Stimulated activated CD4-positive, alpha-beta T cell treated with anti-CD3 and anti-CD28 coated beads, Interleukin-4, amount 100 ng/mL, for 24 hours (primary cell): ENCODE measurements at regions not wholly inside any gene's neighbourhood (a gene's known extent, or its start where the extent isn't known, plus 50 kb on each side); places are given as distances from the start of the nearest gene placed in this dataset.
"Not testable (repeated sequence)": the region's sequence is repeated elsewhere in the genome, so short reads cannot be mapped to it uniquely, and the experiment has no call there.

Experiments used
- DNase-seq: peaks from one replicate; pipeline ENCODE4 v3.0.0-alpha.2; 2020

DNA sequence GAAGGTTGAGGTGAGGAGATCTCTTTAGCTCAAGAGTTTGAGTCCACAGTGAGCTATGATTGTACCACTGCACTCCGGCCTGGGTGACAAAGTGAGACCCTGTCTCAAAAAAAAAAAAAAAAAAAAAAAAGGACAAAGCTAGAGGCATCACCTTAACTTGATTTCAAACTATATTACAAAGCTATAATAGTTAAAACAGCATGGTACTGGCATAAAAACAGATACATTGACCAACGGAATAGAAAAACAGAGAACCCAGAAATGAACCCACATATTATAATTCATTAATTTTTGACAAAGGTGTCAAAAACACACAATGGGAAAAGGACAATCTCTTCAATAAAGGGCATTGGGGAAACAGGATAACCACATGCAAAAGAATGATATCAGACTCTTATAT, 50.8 kb upstream of the MBOAT1 start:
- DNase-seq, result no peak

- DNase-seq, result no peak
Observed at GRCh38 chr6:20265842-20266241, 53.6 kb upstream of the MBOAT1 start.

GRCh38 chr6:20266851-20267608, 54.8 kb upstream of the MBOAT1 start:
- no peak for DNase-seq

- DNase-seq, result no peak
Observed at GRCh38 chr6:20269181-20269580, 56.9 kb upstream of the MBOAT1 start.

GRCh38 chr6:20271818-20272217, 59.5 kb upstream of the MBOAT1 start:
- no peak for DNase-seq

DNA sequence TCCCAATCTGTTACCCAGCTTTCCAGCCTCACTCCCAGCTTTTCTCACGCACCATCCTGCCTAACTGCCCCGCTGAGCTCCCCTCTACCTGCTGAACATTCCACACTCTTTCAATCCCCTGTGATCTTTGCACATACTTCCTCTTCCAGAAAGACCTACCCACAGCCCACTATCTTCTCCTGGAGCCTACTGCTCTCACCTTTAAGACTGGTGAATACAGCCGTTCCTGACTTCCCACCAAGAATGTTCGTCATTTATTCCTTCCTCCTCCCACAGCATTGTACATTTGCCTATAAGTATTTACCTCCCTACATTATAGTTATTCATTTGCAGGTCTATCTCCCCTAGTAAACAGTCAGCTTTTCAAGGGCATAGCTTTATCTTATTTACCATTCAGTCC, 61.9 kb upstream of the MBOAT1 start:
- DNase-seq, result no peak

- not testable (repeated sequence) for DNase-seq
Observed at GRCh38 chr6:20275837-20276236, 63.6 kb upstream of the MBOAT1 start.

- not testable (repeated sequence) for DNase-seq
Observed at GRCh38 chr6:20277724-20278123, 65.5 kb upstream of the MBOAT1 start.

- no peak for DNase-seq
Observed at GRCh38 chr6:20279051-20279450, 66.8 kb upstream of the MBOAT1 start.

DNA sequence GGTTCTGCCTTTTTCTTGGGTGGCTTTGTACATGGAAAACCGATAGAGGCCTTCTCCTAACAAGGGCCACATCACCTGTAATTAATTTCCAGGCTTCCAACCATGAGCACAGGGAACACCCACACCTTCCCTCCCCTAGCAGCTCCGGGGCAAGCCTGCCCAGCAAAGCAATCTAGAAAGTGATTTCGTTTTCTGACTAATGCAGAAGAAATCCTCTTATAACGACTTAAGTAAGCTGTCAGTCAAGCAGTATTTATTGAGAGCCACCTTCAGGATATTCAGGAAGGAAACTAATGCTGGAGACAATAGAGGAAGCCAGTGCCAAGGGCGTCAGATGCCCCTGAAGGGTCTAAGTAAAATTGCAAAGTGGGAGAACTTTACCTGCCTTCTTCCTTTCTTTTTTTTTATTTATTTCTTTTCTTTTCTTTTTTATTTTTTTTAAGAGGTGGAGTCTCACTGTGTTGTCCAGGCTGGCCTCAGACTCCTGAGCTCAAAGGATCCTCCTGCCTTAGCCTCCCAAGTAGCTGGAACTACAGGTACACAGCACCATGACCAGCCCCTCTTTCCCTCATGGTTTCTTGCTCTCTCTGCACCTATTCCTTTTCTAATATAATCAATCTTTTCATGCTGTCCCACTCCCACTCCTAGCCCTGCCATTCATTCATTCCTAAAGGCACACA, 67.5 kb upstream of the MBOAT1 start:
- no peak for DNase-seq

- no peak for DNase-seq
Observed at GRCh38 chr6:20280288-20280621, 68.0 kb upstream of the MBOAT1 start.

DNA sequence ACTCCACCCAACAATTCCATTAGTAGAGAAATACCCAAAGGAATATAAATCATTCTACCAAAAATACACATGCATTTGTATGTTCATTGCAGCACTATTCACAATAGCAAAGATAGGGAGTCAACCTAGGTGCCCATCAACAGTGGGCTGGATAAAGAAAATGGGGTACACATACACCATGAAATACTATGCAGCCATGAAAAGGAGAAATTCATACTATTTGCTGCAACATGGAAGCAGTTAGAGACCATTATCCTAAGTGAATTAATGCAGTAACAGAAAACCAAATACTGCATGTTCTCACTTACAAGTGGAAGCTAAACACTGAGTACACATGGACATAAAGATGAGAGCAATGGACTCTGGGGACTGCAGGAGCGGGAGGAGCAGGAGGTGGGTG, 72.4 kb upstream of the MBOAT1 start:
- no peak for DNase-seq

DNA sequence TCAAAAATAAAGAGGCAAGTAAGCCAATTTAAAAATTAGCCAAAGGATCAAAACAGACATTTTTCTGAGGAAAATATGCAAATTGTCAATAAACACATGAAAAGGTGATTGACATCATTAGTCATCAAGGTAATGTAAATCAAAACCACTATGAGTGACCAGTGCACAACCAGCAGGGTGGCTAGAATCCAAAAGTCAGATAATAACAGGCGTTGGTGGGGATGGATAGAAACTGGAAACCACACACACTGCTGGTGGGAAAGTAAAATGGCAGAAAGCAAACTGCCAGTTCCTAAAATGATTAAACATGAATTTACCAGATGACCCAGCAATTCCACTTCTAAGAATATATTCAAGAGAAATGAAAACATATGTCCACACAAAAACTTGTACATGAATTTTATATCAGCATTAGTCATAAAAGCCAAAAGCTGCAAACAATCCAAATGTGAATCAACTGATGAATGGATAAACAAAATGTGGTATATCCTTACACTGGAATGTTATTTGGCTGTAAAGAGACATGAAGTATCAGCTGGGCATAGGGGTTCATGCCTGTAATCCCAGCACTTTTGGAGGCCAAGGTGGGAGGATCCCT, 74.8 kb upstream of the MBOAT1 start:
- DNase-seq, result no peak

DNA sequence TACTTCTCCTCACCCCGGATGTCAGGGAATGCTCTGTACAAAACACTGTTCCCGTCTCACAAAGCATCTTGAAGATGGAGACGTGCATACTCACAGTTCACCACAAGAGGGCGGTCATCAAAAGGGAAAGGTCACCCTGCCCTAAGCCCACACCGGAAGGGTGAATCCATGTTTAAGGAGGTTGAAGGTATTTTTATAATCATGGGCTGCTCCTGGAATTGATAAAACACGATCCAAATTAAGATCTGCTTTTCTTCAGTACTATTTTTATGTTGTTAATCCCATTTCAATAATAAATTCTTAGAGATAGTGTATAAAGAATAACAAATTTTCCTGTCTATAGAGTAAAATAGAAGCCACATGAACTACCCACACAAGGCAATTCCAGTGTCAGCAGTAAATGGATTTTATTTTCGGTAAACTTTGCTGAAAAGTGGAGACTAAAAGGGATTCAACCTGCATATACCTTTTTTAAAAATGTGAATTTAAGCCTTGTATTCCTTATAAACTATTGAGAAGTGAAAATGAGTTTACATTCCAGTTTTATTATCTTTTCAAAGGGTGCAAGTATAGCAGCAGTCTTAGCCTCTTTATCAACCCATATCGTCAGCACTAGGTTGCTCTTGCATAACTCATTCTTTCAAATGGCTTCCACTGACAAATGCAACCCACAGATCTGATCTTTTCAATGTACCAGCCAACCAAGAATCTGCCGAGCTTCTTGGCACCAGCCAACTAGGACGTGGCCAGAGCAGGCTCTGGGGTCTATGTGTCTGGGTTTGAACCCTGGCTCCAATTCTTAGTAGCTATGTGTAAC, 79.7 kb upstream of the MBOAT1 start:
- peak; percentile 86 for DNase-seq

- no peak for DNase-seq
Observed at GRCh38 chr6:20292905-20293304, 80.6 kb upstream of the MBOAT1 start.

DNA sequence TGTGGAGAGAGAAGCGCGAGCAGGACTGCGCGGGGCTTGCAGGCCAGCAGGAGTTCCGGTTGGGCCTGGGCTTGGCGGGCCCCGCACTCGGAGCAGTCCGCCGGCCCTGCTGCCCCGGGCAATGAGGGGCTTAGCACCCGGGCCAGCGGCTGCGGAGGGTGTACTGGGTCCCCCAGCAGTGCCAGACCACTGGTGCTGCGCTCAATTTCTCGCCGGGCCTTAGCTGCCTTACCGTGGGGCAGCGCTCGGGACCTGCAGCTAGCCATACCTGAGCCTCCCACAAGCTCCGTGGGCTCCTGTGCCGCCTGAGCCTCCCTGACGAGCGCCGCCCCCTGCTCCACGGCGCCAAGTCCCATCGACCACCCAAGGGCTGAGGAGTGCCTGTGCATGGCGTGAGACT, 89.0 kb upstream of the MBOAT1 start:
- no peak for DNase-seq

GRCh38 chr6:20302168-20302567, 89.9 kb upstream of the MBOAT1 start:
- DNase-seq, result no peak

- no peak for DNase-seq
Observed at GRCh38 chr6:20302702-20303251, 90.5 kb upstream of the MBOAT1 start.

DNA sequence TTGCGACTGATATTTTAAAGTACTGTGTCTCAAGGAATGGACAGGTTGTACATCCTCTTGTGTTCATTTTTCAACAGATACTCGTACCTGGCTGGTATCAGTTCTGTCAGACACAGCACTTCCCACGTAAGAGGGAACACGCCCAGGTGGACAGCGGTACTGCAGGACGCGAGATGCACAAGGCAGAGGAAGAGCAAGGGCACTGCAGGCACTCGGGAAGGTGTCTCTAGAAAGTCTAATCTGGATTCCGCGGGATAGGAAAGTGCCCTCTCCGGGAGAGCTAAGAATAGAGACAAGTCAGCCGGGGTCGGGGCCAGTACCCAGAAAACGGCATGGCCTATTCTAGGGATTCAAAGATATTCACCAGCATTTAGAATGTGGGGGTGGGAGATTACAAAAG, 94.2 kb upstream of the MBOAT1 start:
- no peak for DNase-seq

GRCh38 chr6:20309186-20309585, 92.5 kb upstream of the E2F3 start:
- no peak for DNase-seq

- DNase-seq, result no peak
Observed at GRCh38 chr6:20310185-20310584, 91.5 kb upstream of the E2F3 start.

GRCh38 chr6:20312606-20313005, 89.1 kb upstream of the E2F3 start:
- no peak for DNase-seq

DNA sequence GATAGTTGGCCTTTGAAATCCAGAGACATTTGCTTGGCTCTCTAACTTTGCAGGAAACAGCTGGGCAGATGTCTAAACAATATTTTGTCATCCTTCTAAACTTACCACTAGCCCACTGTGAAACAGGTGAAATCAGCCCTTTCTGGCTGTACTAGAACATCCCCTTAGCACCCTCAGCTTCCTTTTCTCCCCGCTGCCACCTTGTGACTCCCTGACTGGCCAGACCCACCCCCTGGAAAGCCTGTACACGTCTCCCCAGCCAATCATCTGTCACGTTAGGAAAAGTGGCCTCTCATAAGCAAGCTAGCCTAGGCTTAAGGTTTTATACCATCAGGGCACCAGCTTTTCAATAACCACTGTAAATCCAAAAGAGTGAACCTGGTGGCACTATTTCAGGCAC, 88.6 kb upstream of the E2F3 start:
- no peak for DNase-seq
